Ishikawa (cell line): ENCODE measurements at regions not wholly inside any gene's neighbourhood (a gene's known extent, or its start where the extent isn't known, plus 50 kb on each side); places are given as distances from the start of the nearest gene placed in this dataset.

Source experiments
- CEBPB ChIP-seq: IDR thresholded peaks from 2 replicates; pipeline ENCODE4 v1.6.1; 2012
- EP300 ChIP-seq: IDR thresholded peaks from 2 replicates; pipeline ENCODE4 v1.6.1; 2012; ENCODE audit warnings: borderline replicate concordance
- FOXM1 ChIP-seq: IDR thresholded peaks from 2 replicates; pipeline ENCODE4 v1.6.1; 2012; ENCODE audit warnings: low read depth, borderline replicate concordance
- NFIC ChIP-seq: IDR thresholded peaks from 2 replicates; pipeline ENCODE4 v1.6.1; 2012
- RAD21 ChIP-seq: IDR thresholded peaks from 2 replicates; pipeline ENCODE4 v1.6.1; 2012; ENCODE audit warnings: low read depth
- TAF1 ChIP-seq: IDR thresholded peaks from 2 replicates; pipeline ENCODE4 v1.6.1; 2012; ENCODE audit warnings: low read depth, mild to moderate bottlenecking
- TCF12 ChIP-seq: IDR thresholded peaks from 2 replicates; pipeline ENCODE4 v1.6.1; 2012; ENCODE audit warnings: low read depth
- YY1 ChIP-seq: IDR thresholded peaks from 2 replicates; pipeline ENCODE4 v1.6.1; 2012; ENCODE audit warnings: low read depth
- ZBTB7A ChIP-seq: IDR thresholded peaks from 2 replicates; pipeline ENCODE4 v1.6.1; 2012; ENCODE audit warnings: low read depth
- TF ChIP-seq, protein P1 (sequence below): IDR thresholded peaks from 2 replicates; pipeline ENCODE4 v1.6.1; 2012; ENCODE audit warnings: low read depth, mild to moderate bottlenecking
- TF ChIP-seq, protein P2 (sequence below): IDR thresholded peaks from 2 replicates; pipeline ENCODE4 v1.6.1; 2012
- TF ChIP-seq, protein P3 (sequence below): IDR thresholded peaks from 2 replicates; pipeline ENCODE4 v1.6.1; 2012

DNA sequence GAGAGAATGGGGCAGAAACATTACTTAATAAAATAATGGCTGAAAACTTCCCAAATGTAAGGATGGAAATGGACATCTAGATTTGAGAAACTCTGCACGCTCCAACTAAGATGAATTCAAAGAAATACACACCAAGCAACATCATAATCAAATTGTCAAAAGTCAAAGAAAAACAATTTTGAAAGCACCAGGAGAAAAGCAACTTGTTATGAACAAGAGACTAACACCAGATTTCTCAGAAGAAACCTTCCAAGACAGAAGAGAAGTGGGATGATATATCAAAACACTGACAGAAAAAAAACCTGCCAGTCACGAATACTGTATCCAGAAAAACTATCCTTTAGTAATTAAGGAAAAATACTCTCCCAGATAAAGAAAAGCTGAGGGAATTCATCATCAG, 208.6 kb upstream of the SAMSN1 start:
- TF ChIP-seq TCF12, result no peak
- TF ChIP-seq, protein P1, sequence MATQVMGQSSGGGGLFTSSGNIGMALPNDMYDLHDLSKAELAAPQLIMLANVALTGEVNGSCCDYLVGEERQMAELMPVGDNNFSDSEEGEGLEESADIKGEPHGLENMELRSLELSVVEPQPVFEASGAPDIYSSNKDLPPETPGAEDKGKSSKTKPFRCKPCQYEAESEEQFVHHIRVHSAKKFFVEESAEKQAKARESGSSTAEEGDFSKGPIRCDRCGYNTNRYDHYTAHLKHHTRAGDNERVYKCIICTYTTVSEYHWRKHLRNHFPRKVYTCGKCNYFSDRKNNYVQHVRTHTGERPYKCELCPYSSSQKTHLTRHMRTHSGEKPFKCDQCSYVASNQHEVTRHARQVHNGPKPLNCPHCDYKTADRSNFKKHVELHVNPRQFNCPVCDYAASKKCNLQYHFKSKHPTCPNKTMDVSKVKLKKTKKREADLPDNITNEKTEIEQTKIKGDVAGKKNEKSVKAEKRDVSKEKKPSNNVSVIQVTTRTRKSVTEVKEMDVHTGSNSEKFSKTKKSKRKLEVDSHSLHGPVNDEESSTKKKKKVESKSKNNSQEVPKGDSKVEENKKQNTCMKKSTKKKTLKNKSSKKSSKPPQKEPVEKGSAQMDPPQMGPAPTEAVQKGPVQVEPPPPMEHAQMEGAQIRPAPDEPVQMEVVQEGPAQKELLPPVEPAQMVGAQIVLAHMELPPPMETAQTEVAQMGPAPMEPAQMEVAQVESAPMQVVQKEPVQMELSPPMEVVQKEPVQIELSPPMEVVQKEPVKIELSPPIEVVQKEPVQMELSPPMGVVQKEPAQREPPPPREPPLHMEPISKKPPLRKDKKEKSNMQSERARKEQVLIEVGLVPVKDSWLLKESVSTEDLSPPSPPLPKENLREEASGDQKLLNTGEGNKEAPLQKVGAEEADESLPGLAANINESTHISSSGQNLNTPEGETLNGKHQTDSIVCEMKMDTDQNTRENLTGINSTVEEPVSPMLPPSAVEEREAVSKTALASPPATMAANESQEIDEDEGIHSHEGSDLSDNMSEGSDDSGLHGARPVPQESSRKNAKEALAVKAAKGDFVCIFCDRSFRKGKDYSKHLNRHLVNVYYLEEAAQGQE, result no peak
- no peak for TF ChIP-seq TAF1
- no peak for TF ChIP-seq RAD21
- TF ChIP-seq EP300, result no peak
- TF ChIP-seq CEBPB, result no peak
- no peak for TF ChIP-seq NFIC
- no peak for TF ChIP-seq YY1
- TF ChIP-seq, protein P2, sequence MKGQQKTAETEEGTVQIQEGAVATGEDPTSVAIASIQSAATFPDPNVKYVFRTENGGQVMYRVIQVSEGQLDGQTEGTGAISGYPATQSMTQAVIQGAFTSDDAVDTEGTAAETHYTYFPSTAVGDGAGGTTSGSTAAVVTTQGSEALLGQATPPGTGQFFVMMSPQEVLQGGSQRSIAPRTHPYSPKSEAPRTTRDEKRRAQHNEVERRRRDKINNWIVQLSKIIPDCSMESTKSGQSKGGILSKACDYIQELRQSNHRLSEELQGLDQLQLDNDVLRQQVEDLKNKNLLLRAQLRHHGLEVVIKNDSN, result no peak
- no peak for TF ChIP-seq FOXM1
- TF ChIP-seq ZBTB7A, result no peak
- TF ChIP-seq, protein P3, sequence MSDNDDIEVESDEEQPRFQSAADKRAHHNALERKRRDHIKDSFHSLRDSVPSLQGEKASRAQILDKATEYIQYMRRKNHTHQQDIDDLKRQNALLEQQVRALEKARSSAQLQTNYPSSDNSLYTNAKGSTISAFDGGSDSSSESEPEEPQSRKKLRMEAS, result no peak
